ENCODE measurements at regions not wholly inside any gene's neighbourhood (a gene's known extent, or its start where the extent isn't known, plus 50 kb on each side); places are given as distances from the start of the nearest gene placed in this dataset.

GRCh38 chr2:7127156-7127555 lies 209.9 kb downstream of the RNF144A start:
- no peak overlapping the region for H2AK5ac ChIP-seq (ENCODE audit: low read depth, low read length)
- no peak overlapping the region for H4K8ac ChIP-seq (ENCODE audit: low read depth, low read length)
- no peak overlapping the region for H3K9ac ChIP-seq (ENCODE audit: low read depth, low read length, poor library complexity)
- no peak overlapping the region for H2AFZ ChIP-seq (ENCODE audit: low read length)
- H4K91ac ChIP-seq (ENCODE audit: low read depth, low read length, poor library complexity) = no peak overlapping the region
- no peaks in the 10 kb centered on the region for H3K27me3 ChIP-seq (ENCODE audit: control insufficient read depth in 3 of 3, insufficient read depth in 3 of 3, low read depth in 1 of 3, low read length in 3 of 3)
- H3K4ac ChIP-seq (ENCODE audit: low read length) = no peak overlapping the region
- no CpG with 5 or more reads among the region's 2 CpGs for WGBS, 2 donors (ENCODE audit: extremely low coverage in 2 of 2, insufficient read length in 2 of 2, insufficient replicate concordance in 1 of 2)
- no peak overlapping the region for H3K27ac ChIP-seq (replicated peaks; ENCODE audit: low read length)
- H3K4me3 ChIP-seq (ENCODE audit: low read length in 2 of 2) = no peak overlapping the region
- H2BK15ac ChIP-seq (ENCODE audit: low read length) = no peak overlapping the region
- H3K4me1 ChIP-seq (ENCODE audit: control insufficient read depth in 2 of 2, insufficient read depth in 1 of 2, low read depth in 1 of 2, low read length in 2 of 2) = peaks cover 0 to 2% of the 10 kb centered on the region in 2 donors
- no peak for DNase-seq (ENCODE audit: low spot score)
- H2BK12ac ChIP-seq (ENCODE audit: low read length) = no peak overlapping the region
- no peak overlapping the region for H2BK120ac ChIP-seq (ENCODE audit: low read depth, low read length)
- no peak overlapping the region for H2BK5ac ChIP-seq (ENCODE audit: low read length)
- H3K14ac ChIP-seq (ENCODE audit: low read length) = no peak overlapping the region
- no peak overlapping the region for H3K18ac ChIP-seq (ENCODE audit: low read length)
- no peaks in the 10 kb centered on the region for H3K79me1 ChIP-seq (ENCODE audit: low read depth, low read length)
- H3K36me3 ChIP-seq (replicated peaks in 1 of 2; ENCODE audit: control insufficient read depth in 2 of 2, insufficient read depth in 2 of 2, low read length in 2 of 2) = no peaks in the 10 kb centered on the region
- no peak overlapping the region for H3K23ac ChIP-seq (ENCODE audit: low read depth, low read length, poor library complexity)
- H3K4me2 ChIP-seq (ENCODE audit: insufficient read depth, low read length, poor library complexity, severe bottlenecking) = no peak overlapping the region
- no peaks in the 10 kb centered on the region for H3K9me3 ChIP-seq (replicated peaks in 1 of 2; ENCODE audit: control insufficient read depth in 2 of 2, insufficient read depth in 1 of 2, low read depth in 1 of 2, low read length in 2 of 2)

DNA sequence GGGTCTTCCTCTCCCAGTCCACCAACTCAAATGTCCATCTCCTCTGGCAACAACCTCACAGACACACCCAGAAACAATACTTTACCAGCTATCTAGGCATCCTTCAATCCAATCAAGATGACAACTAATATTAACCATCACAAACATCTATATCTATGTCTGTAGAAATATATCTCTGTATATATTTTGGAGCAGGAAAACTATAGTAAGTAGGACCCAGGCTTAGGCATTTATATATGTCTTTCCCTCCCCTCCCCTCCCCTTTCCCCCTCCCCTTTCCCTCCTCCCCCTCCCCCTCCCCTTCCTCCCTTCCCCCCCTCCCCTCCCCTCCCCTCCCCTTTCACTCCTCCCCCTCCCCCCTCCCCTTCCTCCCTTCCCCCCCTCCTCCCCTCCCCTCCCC lies 210.5 kb downstream of the RNF144A start:
- no peak overlapping the region for H2BK12ac ChIP-seq (ENCODE audit: low read length)
- H2AFZ ChIP-seq (ENCODE audit: low read length) = no peak overlapping the region
- H3K4me3 ChIP-seq (ENCODE audit: low read length in 2 of 2) = no peak overlapping the region
- H3K23ac ChIP-seq (ENCODE audit: low read depth, low read length, poor library complexity) = no peak overlapping the region
- no peak overlapping the region for H3K27ac ChIP-seq (replicated peaks; ENCODE audit: low read length)
- no peak overlapping the region for H3K4me2 ChIP-seq (ENCODE audit: insufficient read depth, low read length, poor library complexity, severe bottlenecking)
- H3K4ac ChIP-seq (ENCODE audit: low read length) = no peak overlapping the region
- no peak overlapping the region for H3K14ac ChIP-seq (ENCODE audit: low read length)
- no peak overlapping the region for H4K91ac ChIP-seq (ENCODE audit: low read depth, low read length, poor library complexity)
- H3K36me3 ChIP-seq (replicated peaks in 1 of 2; ENCODE audit: control insufficient read depth in 2 of 2, insufficient read depth in 2 of 2, low read length in 2 of 2) = no peaks in the 10 kb centered on the region
- H3K27me3 ChIP-seq (ENCODE audit: control insufficient read depth in 3 of 3, insufficient read depth in 3 of 3, low read depth in 1 of 3, low read length in 3 of 3) = no peaks in the 10 kb centered on the region
- H2BK15ac ChIP-seq (ENCODE audit: low read length) = no peak overlapping the region
- no peak overlapping the region for H2AK5ac ChIP-seq (ENCODE audit: low read depth, low read length)
- no peaks in the 10 kb centered on the region for H3K9me3 ChIP-seq (replicated peaks in 1 of 2; ENCODE audit: control insufficient read depth in 2 of 2, insufficient read depth in 1 of 2, low read depth in 1 of 2, low read length in 2 of 2)
- no peaks in the 10 kb centered on the region for H3K79me1 ChIP-seq (ENCODE audit: low read depth, low read length)
- peaks cover 0 to 2% of the 10 kb centered on the region in 2 donors for H3K4me1 ChIP-seq (ENCODE audit: control insufficient read depth in 2 of 2, insufficient read depth in 1 of 2, low read depth in 1 of 2, low read length in 2 of 2)
- H2BK120ac ChIP-seq (ENCODE audit: low read depth, low read length) = no peak overlapping the region
- DNase-seq (ENCODE audit: low spot score) = no peak
- no peak overlapping the region for H4K8ac ChIP-seq (ENCODE audit: low read depth, low read length)
- H2BK5ac ChIP-seq (ENCODE audit: low read length) = no peak overlapping the region
- H3K18ac ChIP-seq (ENCODE audit: low read length) = no peak overlapping the region
- no peak overlapping the region for H3K9ac ChIP-seq (ENCODE audit: low read depth, low read length, poor library complexity)

- DNase-seq (ENCODE audit: low spot score) = no peak
- H3K4ac ChIP-seq (ENCODE audit: low read length) = no peak overlapping the region
- H4K91ac ChIP-seq (ENCODE audit: low read depth, low read length, poor library complexity) = no peak overlapping the region
- no peak overlapping the region for H3K18ac ChIP-seq (ENCODE audit: low read length)
- H2BK12ac ChIP-seq (ENCODE audit: low read length) = no peak overlapping the region
- no peak overlapping the region for H3K14ac ChIP-seq (ENCODE audit: low read length)
- no peak overlapping the region for H2AFZ ChIP-seq (ENCODE audit: low read length)
- H3K4me2 ChIP-seq (ENCODE audit: insufficient read depth, low read length, poor library complexity, severe bottlenecking) = no peak overlapping the region
- no peak overlapping the region for H3K27ac ChIP-seq (replicated peaks; ENCODE audit: low read length)
- H4K8ac ChIP-seq (ENCODE audit: low read depth, low read length) = no peak overlapping the region
- no peak overlapping the region for H3K9ac ChIP-seq (ENCODE audit: low read depth, low read length, poor library complexity)
- no peak overlapping the region for H2BK5ac ChIP-seq (ENCODE audit: low read length)
- no peak overlapping the region for H2AK5ac ChIP-seq (ENCODE audit: low read depth, low read length)
- H3K4me3 ChIP-seq (ENCODE audit: low read length in 2 of 2) = no peak overlapping the region
- no peak overlapping the region for H2BK15ac ChIP-seq (ENCODE audit: low read length)
- no peaks in the 10 kb centered on the region for H3K27me3 ChIP-seq (ENCODE audit: control insufficient read depth in 3 of 3, insufficient read depth in 3 of 3, low read depth in 1 of 3, low read length in 3 of 3)
- H3K4me1 ChIP-seq (ENCODE audit: control insufficient read depth in 2 of 2, insufficient read depth in 1 of 2, low read depth in 1 of 2, low read length in 2 of 2) = peaks cover 0 to 4% of the 10 kb centered on the region in 2 donors
- no peaks in the 10 kb centered on the region for H3K79me1 ChIP-seq (ENCODE audit: low read depth, low read length)
- no peaks in the 10 kb centered on the region for H3K9me3 ChIP-seq (replicated peaks in 1 of 2; ENCODE audit: control insufficient read depth in 2 of 2, insufficient read depth in 1 of 2, low read depth in 1 of 2, low read length in 2 of 2)
- H2BK120ac ChIP-seq (ENCODE audit: low read depth, low read length) = no peak overlapping the region
- H3K36me3 ChIP-seq (replicated peaks in 1 of 2; ENCODE audit: control insufficient read depth in 2 of 2, insufficient read depth in 2 of 2, low read length in 2 of 2) = no peaks in the 10 kb centered on the region
- no peak overlapping the region for H3K23ac ChIP-seq (ENCODE audit: low read depth, low read length, poor library complexity)
- WGBS, 2 donors (ENCODE audit: extremely low coverage in 2 of 2, insufficient read length in 2 of 2, insufficient replicate concordance in 1 of 2) = no CpG with 5 or more reads among the region's 5 CpGs
These were observed 214.0 kb downstream of the RNF144A start for GRCh38 chr2:7131261-7131660.

GRCh38 chr2:7132753-7133152 lies 215.5 kb downstream of the RNF144A start:
- no peak overlapping the region for H2AK5ac ChIP-seq (ENCODE audit: low read depth, low read length)

More at GRCh38 chr2:7132753-7133152, 215.5 kb downstream of the RNF144A start:
- Histone ChIP-seq H3K27ac (replicated peaks; ENCODE audit: low read length) (no peak overlapping the region), H3K18ac (ENCODE audit: low read length) (no peak overlapping the region), H2BK5ac (ENCODE audit: low read length) (no peak overlapping the region), H4K91ac (ENCODE audit: low read depth, low read length, poor library complexity) (no peak overlapping the region), H3K4me3 (ENCODE audit: low read length in 2 of 2) (no peak overlapping the region), H4K8ac (ENCODE audit: low read depth, low read length) (no peak overlapping the region), H2BK15ac (ENCODE audit: low read length) (no peak overlapping the region), H3K9me3 (replicated peaks in 1 of 2; ENCODE audit: control insufficient read depth in 2 of 2, insufficient read depth in 1 of 2, low read depth in 1 of 2, low read length in 2 of 2) (no peaks in the 10 kb centered on the region), H3K27me3 (ENCODE audit: control insufficient read depth in 3 of 3, insufficient read depth in 3 of 3, low read depth in 1 of 3, low read length in 3 of 3) (no peaks in the 10 kb centered on the region), H3K14ac (ENCODE audit: low read length) (no peak overlapping the region), H3K9ac (ENCODE audit: low read depth, low read length, poor library complexity) (no peak overlapping the region), H3K4ac (ENCODE audit: low read length) (no peak overlapping the region), H3K4me1 (ENCODE audit: control insufficient read depth in 2 of 2, insufficient read depth in 1 of 2, low read depth in 1 of 2, low read length in 2 of 2) (peaks cover 0 to 4% of the 10 kb centered on the region in 2 donors), H3K79me1 (ENCODE audit: low read depth, low read length) (no peaks in the 10 kb centered on the region), H2AFZ (ENCODE audit: low read length) (no peak overlapping the region), H2BK12ac (ENCODE audit: low read length) (no peak overlapping the region), H3K4me2 (ENCODE audit: insufficient read depth, low read length, poor library complexity, severe bottlenecking) (no peak overlapping the region), H3K36me3 (replicated peaks in 1 of 2; ENCODE audit: control insufficient read depth in 2 of 2, insufficient read depth in 2 of 2, low read length in 2 of 2) (no peaks in the 10 kb centered on the region), H2BK120ac (ENCODE audit: low read depth, low read length) (no peak overlapping the region), H3K23ac (ENCODE audit: low read depth, low read length, poor library complexity) (no peak overlapping the region)
- WGBS, 2 donors (ENCODE audit: extremely low coverage in 2 of 2, insufficient read length in 2 of 2, insufficient replicate concordance in 1 of 2) = no CpG with 5 or more reads among the region's 3 CpGs
- no peak for DNase-seq (ENCODE audit: low spot score)

Data from neuronal stem cell (in vitro differentiated cells).